ENCODE measurements at regions not wholly inside any gene's neighbourhood (a gene's known extent, or its start where the extent isn't known, plus 50 kb on each side); places are given as distances from the start of the nearest gene placed in this dataset.

- no peak for DNase-seq
- 51 to 58% methylated on average over 16 of the region's 16 CpGs for WGBS, 2 donors
- H3K36me3 ChIP-seq = no peaks in the 10 kb centered on the region
- peak; percentile 78 to 84 for ATAC-seq (ENCODE audit: low FRiP score in 2 of 2)
- TF ChIP-seq CTCF (IDR thresholded peaks at IDR 0.05) = peak in 4 of 6 experiments; percentile 24 to 43 (median 36)
- TF ChIP-seq POLR2A (IDR thresholded peaks at IDR 0.05) = no peak
- no peak for TF ChIP-seq EP300 (IDR thresholded peaks at IDR 0.05)
- TF ChIP-seq POLR2AphosphoS5 (IDR thresholded peaks at IDR 0.05) = no peak
- H3K4me1 ChIP-seq = peaks cover 2 to 10% (median 8%) of the 10 kb centered on the region in 4 donors
- H3K27me3 ChIP-seq = no peaks in the 10 kb centered on the region
- peak overlapping the region in 3 of 4 donors; percentile 4 to 25 (median 21) for H3K4me3 ChIP-seq
- no peaks in the 10 kb centered on the region for H3K9me3 ChIP-seq
- H3K27ac ChIP-seq = peak overlapping the region; percentile 46 to 66 (median 56)
These were observed 364.0 kb upstream of the RBMS3 start for GRCh38 chr3:28916713-28917499.

GRCh38 chr3:28917895-28918475 lies 362.9 kb upstream of the RBMS3 start:
- TF ChIP-seq POLR2A (IDR thresholded peaks at IDR 0.05) (no peak), CTCF (IDR thresholded peaks at IDR 0.05) (no peak), EP300 (IDR thresholded peaks at IDR 0.05) (no peak), POLR2AphosphoS5 (IDR thresholded peaks at IDR 0.05) (no peak)
- Histone ChIP-seq H3K9me3 (no peaks in the 10 kb centered on the region), H3K36me3 (no peaks in the 10 kb centered on the region), H3K27me3 (no peaks in the 10 kb centered on the region), H3K4me3 (no peak overlapping the region), H3K4me1 (peaks cover 0 to 10% (median 7%) of the 10 kb centered on the region in 4 donors), H3K27ac (peak overlapping the region in 1 of 4 donors; percentile 62)
- DNase-seq (no peak), ATAC-seq (ENCODE audit: low FRiP score in 2 of 2) (no peak)
- WGBS, 2 donors = 81 to 88% methylated on average over 4 of the region's 4 CpGs

DNA sequence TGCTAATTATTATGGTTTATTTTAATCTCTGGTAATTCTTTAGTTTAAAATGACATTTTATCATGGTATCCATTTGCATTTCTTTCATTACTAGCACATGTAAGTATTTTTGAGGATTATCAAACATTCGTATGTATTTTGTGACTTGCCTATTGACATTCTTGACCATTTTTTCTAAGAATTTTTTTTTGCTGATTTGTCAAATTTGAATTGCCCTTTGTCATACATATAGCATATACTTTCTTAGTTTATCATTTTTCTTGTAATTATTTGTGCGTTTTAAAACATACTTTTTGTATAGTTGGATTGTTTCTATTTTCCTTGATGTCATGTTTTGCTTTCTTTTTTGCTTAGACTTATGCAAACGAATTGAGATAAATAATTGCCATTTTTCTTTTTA lies 358.5 kb upstream of the RBMS3 start:
- TF ChIP-seq CTCF (IDR thresholded peaks at IDR 0.05) (no peak), POLR2A (IDR thresholded peaks at IDR 0.05) (no peak), POLR2AphosphoS5 (IDR thresholded peaks at IDR 0.05) (no peak), EP300 (IDR thresholded peaks at IDR 0.05) (no peak)
- H3K9me3 ChIP-seq = no peaks in the 10 kb centered on the region
- 86 to 93% methylated on average over 3 of the region's 3 CpGs for WGBS, 2 donors
- DNase-seq (no peak), ATAC-seq (ENCODE audit: low FRiP score in 2 of 2) (no peak)
- no peaks in the 10 kb centered on the region for H3K36me3 ChIP-seq
- H3K4me3 ChIP-seq = no peak overlapping the region
- no peaks in the 10 kb centered on the region for H3K27me3 ChIP-seq
- H3K4me1 ChIP-seq = no peaks in the 10 kb centered on the region
- no peak overlapping the region for H3K27ac ChIP-seq

DNA sequence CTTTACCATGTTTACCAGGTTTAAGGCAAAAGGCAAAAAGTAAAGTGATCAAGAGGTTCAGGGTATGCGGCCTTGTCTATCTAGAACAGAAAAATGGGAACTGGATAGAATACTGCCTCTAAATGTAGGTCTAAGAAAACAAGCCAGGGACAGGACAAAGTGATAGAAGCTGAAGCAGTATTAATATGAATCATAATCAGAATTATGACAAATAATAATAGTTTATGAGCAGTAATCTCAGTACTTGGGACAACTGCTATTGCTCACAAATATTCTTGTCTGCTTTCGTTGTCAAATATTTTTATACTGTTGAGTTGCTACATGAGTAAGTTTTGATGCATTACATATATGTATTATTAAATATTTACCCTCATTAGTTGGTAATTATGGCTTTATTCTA lies 356.9 kb upstream of the RBMS3 start:
- DNase-seq (no peak), ATAC-seq (ENCODE audit: low FRiP score in 2 of 2) (no peak)
- TF ChIP-seq EP300 (IDR thresholded peaks at IDR 0.05) (no peak), POLR2AphosphoS5 (IDR thresholded peaks at IDR 0.05) (no peak), CTCF (IDR thresholded peaks at IDR 0.05) (no peak), POLR2A (IDR thresholded peaks at IDR 0.05) (no peak)
- 88 to 94% methylated on average over 2 of the region's 2 CpGs for WGBS, 2 donors
- no peaks in the 10 kb centered on the region for H3K9me3 ChIP-seq
- H3K36me3 ChIP-seq = no peaks in the 10 kb centered on the region
- H3K27ac ChIP-seq = no peak overlapping the region
- no peak overlapping the region for H3K4me3 ChIP-seq
- no peaks in the 10 kb centered on the region for H3K27me3 ChIP-seq
- H3K4me1 ChIP-seq = no peaks in the 10 kb centered on the region

Measured in upper lobe of left lung (tissue), 6 donors.